ENCODE measurements at regions not wholly inside any gene's neighbourhood (a gene's known extent, or its start where the extent isn't known, plus 50 kb on each side); places are given as distances from the start of the nearest gene placed in this dataset.
A peak's percentile ranks its signal among the peaks of the same experiment; 100 is the strongest.

DNA sequence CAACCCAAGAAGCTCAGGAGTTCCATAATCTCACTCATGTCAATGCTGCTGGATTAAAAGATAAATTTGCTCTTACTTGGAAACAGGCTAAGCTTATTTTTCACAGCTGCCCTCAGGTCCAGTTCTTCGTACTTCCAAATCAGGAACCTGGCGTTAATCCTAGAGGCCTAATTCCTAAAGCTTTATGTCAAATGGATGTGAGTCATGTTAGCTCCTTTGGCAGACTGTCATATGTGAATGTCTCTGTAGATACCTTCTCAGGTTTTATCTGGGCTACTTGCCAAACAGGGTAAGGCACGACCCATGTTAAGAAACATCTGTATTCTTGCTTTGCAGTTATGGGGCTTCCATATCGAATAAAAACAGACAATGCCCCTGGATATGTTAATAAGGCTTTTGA, 504.6 kb downstream of the ALG10 start:
- Mint-ChIP-seq H3K36me3 (ENCODE audit: unreplicated experiment) (no peaks in the 10 kb centered on the region), H3K4me1 (ENCODE audit: unreplicated experiment) (no peaks in the 10 kb centered on the region), H3K27ac (ENCODE audit: unreplicated experiment) (no peak overlapping the region), H3K4me3 (ENCODE audit: unreplicated experiment) (no peak overlapping the region), H3K9me3 (ENCODE audit: unreplicated experiment) (peaks cover 59% of the 10 kb centered on the region), H3K27me3 (ENCODE audit: unreplicated experiment) (no peaks in the 10 kb centered on the region)
- TF ChIP-seq, protein P1, sequence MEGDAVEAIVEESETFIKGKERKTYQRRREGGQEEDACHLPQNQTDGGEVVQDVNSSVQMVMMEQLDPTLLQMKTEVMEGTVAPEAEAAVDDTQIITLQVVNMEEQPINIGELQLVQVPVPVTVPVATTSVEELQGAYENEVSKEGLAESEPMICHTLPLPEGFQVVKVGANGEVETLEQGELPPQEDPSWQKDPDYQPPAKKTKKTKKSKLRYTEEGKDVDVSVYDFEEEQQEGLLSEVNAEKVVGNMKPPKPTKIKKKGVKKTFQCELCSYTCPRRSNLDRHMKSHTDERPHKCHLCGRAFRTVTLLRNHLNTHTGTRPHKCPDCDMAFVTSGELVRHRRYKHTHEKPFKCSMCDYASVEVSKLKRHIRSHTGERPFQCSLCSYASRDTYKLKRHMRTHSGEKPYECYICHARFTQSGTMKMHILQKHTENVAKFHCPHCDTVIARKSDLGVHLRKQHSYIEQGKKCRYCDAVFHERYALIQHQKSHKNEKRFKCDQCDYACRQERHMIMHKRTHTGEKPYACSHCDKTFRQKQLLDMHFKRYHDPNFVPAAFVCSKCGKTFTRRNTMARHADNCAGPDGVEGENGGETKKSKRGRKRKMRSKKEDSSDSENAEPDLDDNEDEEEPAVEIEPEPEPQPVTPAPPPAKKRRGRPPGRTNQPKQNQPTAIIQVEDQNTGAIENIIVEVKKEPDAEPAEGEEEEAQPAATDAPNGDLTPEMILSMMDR (IDR thresholded peaks at IDR 0.05): no peak
- DNase-seq (ENCODE audit: extremely low spot score, unreplicated experiment): no peak

DNA sequence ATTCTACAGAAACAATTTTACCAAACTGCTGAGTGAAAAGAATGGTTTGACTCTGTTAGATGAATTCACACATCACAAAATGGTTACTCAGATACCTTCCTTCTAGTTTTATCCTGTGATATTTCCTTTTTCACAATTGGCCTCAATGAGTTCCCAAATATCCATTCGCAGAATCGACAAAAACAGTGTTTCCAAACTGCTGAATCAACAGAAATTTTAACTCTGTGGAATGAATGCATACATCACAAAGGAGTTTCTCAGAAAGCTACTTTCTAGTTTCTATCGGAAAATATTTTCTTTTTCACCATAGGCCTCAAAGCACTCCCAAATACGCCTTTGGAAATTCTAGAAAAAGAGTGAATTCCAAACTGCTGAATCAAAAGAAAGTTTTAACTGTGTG, 525.0 kb downstream of the ALG10 start:
- Mint-ChIP-seq H3K27ac (ENCODE audit: unreplicated experiment) (no peak overlapping the region), H3K36me3 (ENCODE audit: unreplicated experiment) (no peaks in the 10 kb centered on the region), H3K4me1 (ENCODE audit: unreplicated experiment) (no peaks in the 10 kb centered on the region), H3K27me3 (ENCODE audit: unreplicated experiment) (no peaks in the 10 kb centered on the region), H3K4me3 (ENCODE audit: unreplicated experiment) (no peak overlapping the region), H3K9me3 (ENCODE audit: unreplicated experiment) (peaks cover 37% of the 10 kb centered on the region)
- TF ChIP-seq, protein P1 (IDR thresholded peaks at IDR 0.05): no peak
- no peak for DNase-seq (ENCODE audit: extremely low spot score, unreplicated experiment)

DNA sequence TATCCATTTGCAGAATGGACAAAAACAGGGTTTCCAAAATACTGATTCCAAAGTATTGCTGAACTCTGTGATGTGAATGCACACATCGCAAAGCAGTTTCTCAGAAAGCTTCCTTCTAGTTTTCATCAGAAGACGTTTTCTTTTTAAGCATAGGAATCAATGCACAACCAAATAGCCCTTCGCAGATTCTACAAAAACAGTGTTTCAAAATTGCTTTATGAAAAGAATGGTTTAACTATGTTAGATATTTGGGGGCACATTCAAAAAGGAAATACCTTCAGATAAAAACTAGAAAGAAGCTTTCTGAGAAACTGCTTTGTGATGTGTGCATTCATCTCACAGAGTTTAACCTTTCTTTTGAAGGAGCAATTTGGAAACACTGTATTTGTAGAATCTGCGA, 569.7 kb downstream of the ALG10 start:
- no peaks in the 10 kb centered on the region for H3K27me3 Mint-ChIP-seq (ENCODE audit: unreplicated experiment)
- H3K4me1 Mint-ChIP-seq (ENCODE audit: unreplicated experiment): no peaks in the 10 kb centered on the region
- H3K9me3 Mint-ChIP-seq (ENCODE audit: unreplicated experiment): peaks cover 45% of the 10 kb centered on the region
- no peaks in the 10 kb centered on the region for H3K36me3 Mint-ChIP-seq (ENCODE audit: unreplicated experiment)
- no peak overlapping the region for H3K4me3 Mint-ChIP-seq (ENCODE audit: unreplicated experiment)
- H3K27ac Mint-ChIP-seq (ENCODE audit: unreplicated experiment): no peak overlapping the region
- TF ChIP-seq, protein P1 (IDR thresholded peaks at IDR 0.05): no peak
- DNase-seq (ENCODE audit: extremely low spot score, unreplicated experiment): no peak

DNA sequence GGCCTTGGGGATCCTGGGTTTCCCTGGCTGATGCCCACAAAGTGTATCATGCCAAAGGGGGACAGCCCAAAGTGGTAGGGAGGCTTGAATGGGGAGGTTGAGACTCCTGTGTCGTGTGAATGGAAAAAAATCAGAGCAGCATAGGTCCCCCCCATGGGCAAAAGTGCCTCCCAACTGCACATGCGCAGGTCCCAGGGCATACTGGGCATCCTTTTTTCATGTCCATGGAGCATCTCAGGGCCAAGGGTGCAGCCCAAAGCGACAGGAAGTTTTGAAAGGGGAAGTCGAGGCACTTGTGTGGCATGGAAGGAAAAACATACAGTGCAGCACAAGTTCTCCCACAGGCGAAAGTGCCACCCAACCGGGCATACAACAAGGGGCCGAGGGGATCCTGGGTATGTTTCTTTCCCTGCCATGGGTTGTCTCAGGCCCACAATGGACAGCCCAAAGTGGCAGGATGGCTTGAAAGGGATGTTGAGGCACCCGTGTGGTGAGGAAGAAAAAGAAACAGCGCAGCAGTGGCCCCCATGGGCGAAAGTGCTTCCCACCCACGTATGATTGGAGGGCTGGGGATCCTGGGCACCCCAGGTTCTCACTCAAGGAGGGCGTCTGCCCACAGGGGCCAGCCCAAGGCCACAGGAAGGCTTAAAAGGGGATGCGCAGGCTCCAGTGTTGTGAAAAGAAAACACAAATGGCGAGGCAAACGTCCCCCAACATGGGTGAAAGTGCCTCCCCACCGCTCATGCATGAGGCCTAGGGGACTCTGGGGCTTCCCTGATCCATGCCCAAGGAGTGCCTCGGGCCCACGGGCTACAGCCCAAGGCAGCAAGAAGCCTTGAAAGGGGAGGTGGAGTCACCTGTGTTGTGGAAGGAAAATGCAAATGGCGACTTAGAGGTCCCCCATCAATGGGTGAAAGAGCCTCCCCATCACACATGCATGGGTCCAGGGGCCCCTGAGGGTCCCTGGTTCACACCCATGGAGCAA, 573.7 kb downstream of the ALG10 start:
- H3K4me3 Mint-ChIP-seq (ENCODE audit: unreplicated experiment): no peak overlapping the region

More for the DNA sequence above, 573.7 kb downstream of the ALG10 start:
- Mint-ChIP-seq H3K36me3 (ENCODE audit: unreplicated experiment) (no peaks in the 10 kb centered on the region), H3K27me3 (ENCODE audit: unreplicated experiment) (no peaks in the 10 kb centered on the region), H3K9me3 (ENCODE audit: unreplicated experiment) (peaks cover 28% of the 10 kb centered on the region), H3K4me1 (ENCODE audit: unreplicated experiment) (no peaks in the 10 kb centered on the region), H3K27ac (ENCODE audit: unreplicated experiment) (no peak overlapping the region)
- peak; percentile 71 for DNase-seq (ENCODE audit: extremely low spot score, unreplicated experiment)
- TF ChIP-seq, protein P1 (IDR thresholded peaks at IDR 0.05): no peak

All from osteocyte (in vitro differentiated cells).